ENCODE measurements at regions not wholly inside any gene's neighbourhood (a gene's known extent, or its start where the extent isn't known, plus 50 kb on each side); places are given as distances from the start of the nearest gene placed in this dataset.

GRCh38 chr2:199679883-199680282, 171.1 kb downstream of the FTCDNL1 start:
- no peak for FAIRE-seq

GRCh38 chr2:199677881-199678280, 173.1 kb downstream of the FTCDNL1 start:
- 42 to 53% methylated on average over 4 of the region's 4 CpGs for WGBS, 2 donors
- no peaks in the 10 kb centered on the region for H3K27me3 ChIP-seq
- DNase-seq (no peak), FAIRE-seq (no peak), ATAC-seq (no peak)
- no peaks in the 10 kb centered on the region for H3K4me1 ChIP-seq
- no peaks in the 10 kb centered on the region for H3K9me3 ChIP-seq
- H3K36me3 ChIP-seq: no peaks in the 10 kb centered on the region
- intact Hi-C loops (cut with DNase I): no loop called here
- no peak for TF ChIP-seq CTCF (IDR thresholded peaks at IDR 0.05)
- H3K4me3 ChIP-seq: no peak overlapping the region
- H3K27ac ChIP-seq: no peak overlapping the region

More at GRCh38 chr2:199679883-199680282, 171.1 kb downstream of the FTCDNL1 start:
- ATAC-seq (no peak), DNase-seq (no peak)
- TF ChIP-seq CTCF (IDR thresholded peaks at IDR 0.05): no peak
- no peaks in the 10 kb centered on the region for H3K9me3 ChIP-seq
- intact Hi-C loops (cut with DNase I): no loop called here
- H3K4me3 ChIP-seq: no peak overlapping the region
- H3K27ac ChIP-seq: no peak overlapping the region
- no peaks in the 10 kb centered on the region for H3K36me3 ChIP-seq
- 89 to 93% methylated on average over 1 of the region's 1 CpG for WGBS, 2 donors
- H3K27me3 ChIP-seq: no peaks in the 10 kb centered on the region
- H3K4me1 ChIP-seq: no peaks in the 10 kb centered on the region

GRCh38 chr2:199668645-199669044, 182.3 kb downstream of the FTCDNL1 start:
- WGBS, 2 donors: 43 to 60% methylated on average over 3 of the region's 3 CpGs
- no peak for FAIRE-seq
- Histone ChIP-seq H3K27me3 (no peaks in the 10 kb centered on the region), H3K27ac (no peak overlapping the region), H3K36me3 (no peaks in the 10 kb centered on the region), H3K4me1 (no peaks in the 10 kb centered on the region), H3K9me3 (no peaks in the 10 kb centered on the region), H3K4me3 (no peak overlapping the region)
- DNase-seq: no peak
- intact Hi-C loops (cut with DNase I): no loop called here
- no peak for ATAC-seq
- no peak for TF ChIP-seq CTCF (IDR thresholded peaks at IDR 0.05)

- Histone ChIP-seq H3K9me3 (no peaks in the 10 kb centered on the region), H3K4me3 (no peak overlapping the region), H3K36me3 (no peaks in the 10 kb centered on the region), H3K27ac (no peak overlapping the region), H3K4me1 (no peaks in the 10 kb centered on the region), H3K27me3 (peaks cover 0 to 5% (median 0%) of the 10 kb centered on the region in 4 donors)
- WGBS, 2 donors: 38 to 40% methylated on average over 6 of the region's 6 CpGs
- DNase-seq (no peak), ATAC-seq (no peak), FAIRE-seq (no peak)
- intact Hi-C loops (cut with DNase I): no loop called here
- no peak for TF ChIP-seq CTCF (IDR thresholded peaks at IDR 0.05)
Measured at GRCh38 chr2:199663157-199663556, 187.8 kb downstream of the FTCDNL1 start.

- no peak for TF ChIP-seq CTCF (IDR thresholded peaks at IDR 0.05)
- Histone ChIP-seq H3K27ac (no peak overlapping the region), H3K27me3 (peaks cover 0 to 10% (median 0%) of the 10 kb centered on the region in 4 donors), H3K4me1 (no peaks in the 10 kb centered on the region), H3K36me3 (no peaks in the 10 kb centered on the region), H3K9me3 (no peaks in the 10 kb centered on the region), H3K4me3 (no peak overlapping the region)
- FAIRE-seq (no peak), ATAC-seq (no peak), DNase-seq (no peak)
- WGBS, 2 donors: 60 to 62% methylated on average over 8 of the region's 8 CpGs
- intact Hi-C loops (cut with DNase I): no loop called here
Measured at GRCh38 chr2:199662255-199662654, 188.7 kb downstream of the FTCDNL1 start.

Measured in pancreas (tissue), 10 donors.